ENCODE measurements at regions not wholly inside any gene's neighbourhood (a gene's known extent, or its start where the extent isn't known, plus 50 kb on each side); places are given as distances from the start of the nearest gene placed in this dataset.

DNA sequence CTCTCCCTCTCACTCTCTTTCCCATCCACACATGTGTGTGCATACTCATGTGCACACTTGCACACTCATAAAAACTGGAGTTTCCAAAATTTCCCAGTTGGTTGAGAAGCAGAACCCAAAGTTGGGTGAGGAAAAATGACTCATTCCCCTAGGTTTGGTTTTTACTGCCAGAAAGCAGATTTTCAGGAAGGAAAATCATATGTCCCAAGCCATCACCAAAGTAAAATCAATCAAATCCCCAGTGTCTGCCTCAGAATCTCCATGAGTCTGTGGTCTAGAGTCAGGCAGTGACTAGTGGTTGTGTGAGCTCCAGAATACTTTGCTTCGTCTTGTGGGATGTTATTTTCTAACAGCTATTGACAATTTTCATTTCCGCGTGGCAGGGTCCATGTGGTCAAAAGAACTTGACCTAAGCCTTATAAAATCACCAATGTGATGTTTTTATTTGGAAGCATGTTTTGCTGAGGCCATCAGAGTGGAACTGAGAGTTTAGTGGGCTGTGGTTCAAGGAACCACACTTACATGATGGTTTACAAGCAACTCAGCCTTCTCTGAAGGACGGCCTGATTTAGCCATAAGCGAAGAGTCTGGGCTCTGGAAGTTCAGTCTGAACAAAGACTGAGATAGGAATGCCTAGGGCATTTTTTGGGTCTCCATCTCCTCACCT, 81.9 kb upstream of the CCN6 start:
- TF ChIP-seq, protein P1, sequence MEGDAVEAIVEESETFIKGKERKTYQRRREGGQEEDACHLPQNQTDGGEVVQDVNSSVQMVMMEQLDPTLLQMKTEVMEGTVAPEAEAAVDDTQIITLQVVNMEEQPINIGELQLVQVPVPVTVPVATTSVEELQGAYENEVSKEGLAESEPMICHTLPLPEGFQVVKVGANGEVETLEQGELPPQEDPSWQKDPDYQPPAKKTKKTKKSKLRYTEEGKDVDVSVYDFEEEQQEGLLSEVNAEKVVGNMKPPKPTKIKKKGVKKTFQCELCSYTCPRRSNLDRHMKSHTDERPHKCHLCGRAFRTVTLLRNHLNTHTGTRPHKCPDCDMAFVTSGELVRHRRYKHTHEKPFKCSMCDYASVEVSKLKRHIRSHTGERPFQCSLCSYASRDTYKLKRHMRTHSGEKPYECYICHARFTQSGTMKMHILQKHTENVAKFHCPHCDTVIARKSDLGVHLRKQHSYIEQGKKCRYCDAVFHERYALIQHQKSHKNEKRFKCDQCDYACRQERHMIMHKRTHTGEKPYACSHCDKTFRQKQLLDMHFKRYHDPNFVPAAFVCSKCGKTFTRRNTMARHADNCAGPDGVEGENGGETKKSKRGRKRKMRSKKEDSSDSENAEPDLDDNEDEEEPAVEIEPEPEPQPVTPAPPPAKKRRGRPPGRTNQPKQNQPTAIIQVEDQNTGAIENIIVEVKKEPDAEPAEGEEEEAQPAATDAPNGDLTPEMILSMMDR (conservative IDR thresholded peaks at IDR 0.05 in 1 of 2, IDR thresholded peaks at IDR 0.05 in 1 of 2; ENCODE audit: extremely low read depth in 1 of 2, insufficient read depth in 1 of 2, low read depth in 1 of 2, low read length in 2 of 2): no peak
- TF ChIP-seq EZH2 (IDR thresholded peaks at IDR 0.05; ENCODE audit: borderline replicate concordance, low read length): no peak
